ENCODE measurements at regions not wholly inside any gene's neighbourhood (a gene's known extent, or its start where the extent isn't known, plus 50 kb on each side); places are given as distances from the start of the nearest gene placed in this dataset.

GRCh38 chr5:88658886-88659285, 224.1 kb downstream of the MEF2C start:
- no peak for DNase-seq (ENCODE audit: low read depth)
- no peaks in the 10 kb centered on the region for H3K36me3 ChIP-seq (ENCODE audit: control insufficient read depth, insufficient read depth, low read length)
- TF ChIP-seq CTCF (IDR thresholded peaks at IDR 0.05; ENCODE audit: insufficient read depth, low read depth, low read length): no peak
- H3K4me3 ChIP-seq (ENCODE audit: low read depth, low read length): no peak overlapping the region
- CTCF ChIA-PET: interaction anchor here (0.7 to 1.2 kb wide), 3 partner anchors 21 to 470 kb away, joined by 3 to 4 read pairs (median 3); no protein-coding TSS in a partner anchor
- POLR2A ChIA-PET: no interaction called here
- H3K27me3 ChIP-seq (ENCODE audit: control insufficient read depth, insufficient read depth, low read length): peaks cover 3% of the 10 kb centered on the region

- H3K36me3 ChIP-seq (ENCODE audit: control insufficient read depth, insufficient read depth, low read length): no peaks in the 10 kb centered on the region
- no peak for DNase-seq (ENCODE audit: low read depth)
- peaks cover 1% of the 10 kb centered on the region for H3K27me3 ChIP-seq (ENCODE audit: control insufficient read depth, insufficient read depth, low read length)
- ChIA-PET POLR2A (no interaction called here), CTCF (interaction anchor here (0.7 to 1.2 kb wide), 3 partner anchors 22 to 517 kb away, joined by 3 to 4 read pairs (median 3); no protein-coding TSS in a partner anchor)
- no peak overlapping the region for H3K4me3 ChIP-seq (ENCODE audit: low read depth, low read length)
- no peak for TF ChIP-seq CTCF (IDR thresholded peaks at IDR 0.05; ENCODE audit: insufficient read depth, low read depth, low read length)
These were observed 224.8 kb downstream of the MEF2C start for GRCh38 chr5:88657906-88658775.

- POLR2A ChIA-PET: no interaction called here
- Histone ChIP-seq H3K36me3 (ENCODE audit: control insufficient read depth, insufficient read depth, low read length) (no peaks in the 10 kb centered on the region), H3K4me3 (ENCODE audit: low read depth, low read length) (no peak overlapping the region), H3K27me3 (ENCODE audit: control insufficient read depth, insufficient read depth, low read length) (peaks cover 1% of the 10 kb centered on the region)
- CTCF ChIA-PET: interaction anchor here (0.9 kb wide), 1 partner anchor 516 kb away, joined by 3 read pairs; no protein-coding TSS in a partner anchor
- no peak for DNase-seq (ENCODE audit: low read depth)
- TF ChIP-seq CTCF (IDR thresholded peaks at IDR 0.05; ENCODE audit: insufficient read depth, low read depth, low read length): no peak
These were observed 225.8 kb downstream of the MEF2C start for GRCh38 chr5:88657136-88657535.

GRCh38 chr5:88656221-88656950, 226.6 kb downstream of the MEF2C start:
- no peak overlapping the region for H3K4me3 ChIP-seq (ENCODE audit: low read depth, low read length)
- CTCF ChIA-PET: no interaction called here
- DNase-seq (ENCODE audit: low read depth): no peak
- no peak for TF ChIP-seq CTCF (IDR thresholded peaks at IDR 0.05; ENCODE audit: insufficient read depth, low read depth, low read length)
- no peaks in the 10 kb centered on the region for H3K36me3 ChIP-seq (ENCODE audit: control insufficient read depth, insufficient read depth, low read length)
- POLR2A ChIA-PET: no interaction called here
- peaks cover 1% of the 10 kb centered on the region for H3K27me3 ChIP-seq (ENCODE audit: control insufficient read depth, insufficient read depth, low read length)

- Histone ChIP-seq H3K36me3 (ENCODE audit: control insufficient read depth, insufficient read depth, low read length) (no peaks in the 10 kb centered on the region), H3K4me3 (ENCODE audit: low read depth, low read length) (no peak overlapping the region), H3K27me3 (ENCODE audit: control insufficient read depth, insufficient read depth, low read length) (no peaks in the 10 kb centered on the region)
- TF ChIP-seq CTCF (IDR thresholded peaks at IDR 0.05; ENCODE audit: insufficient read depth, low read depth, low read length): no peak
- ChIA-PET POLR2A (no interaction called here), CTCF (no interaction called here)
- no peak for DNase-seq (ENCODE audit: low read depth)
These were observed 229.5 kb downstream of the MEF2C start for GRCh38 chr5:88653471-88653870.
